NB4 (cell line): ENCODE measurements at regions not wholly inside any gene's neighbourhood (a gene's known extent, or its start where the extent isn't known, plus 50 kb on each side); places are given as distances from the start of the nearest gene placed in this dataset.

ENCODE experiments used
- POLR2A ChIP-seq: IDR thresholded peaks from 2 replicates; pipeline ENCODE4 v1.6.1; 2011; ENCODE audit warnings: mild to moderate bottlenecking; ENCODE audit not compliant: insufficient read length; ENCODE audit errors: extremely low read depth
- TF ChIP-seq, protein P1 (sequence below): IDR thresholded peaks from one replicate; pipeline ENCODE4 v1.5.1; 2012; ENCODE audit warnings: low read depth, low read length

DNA sequence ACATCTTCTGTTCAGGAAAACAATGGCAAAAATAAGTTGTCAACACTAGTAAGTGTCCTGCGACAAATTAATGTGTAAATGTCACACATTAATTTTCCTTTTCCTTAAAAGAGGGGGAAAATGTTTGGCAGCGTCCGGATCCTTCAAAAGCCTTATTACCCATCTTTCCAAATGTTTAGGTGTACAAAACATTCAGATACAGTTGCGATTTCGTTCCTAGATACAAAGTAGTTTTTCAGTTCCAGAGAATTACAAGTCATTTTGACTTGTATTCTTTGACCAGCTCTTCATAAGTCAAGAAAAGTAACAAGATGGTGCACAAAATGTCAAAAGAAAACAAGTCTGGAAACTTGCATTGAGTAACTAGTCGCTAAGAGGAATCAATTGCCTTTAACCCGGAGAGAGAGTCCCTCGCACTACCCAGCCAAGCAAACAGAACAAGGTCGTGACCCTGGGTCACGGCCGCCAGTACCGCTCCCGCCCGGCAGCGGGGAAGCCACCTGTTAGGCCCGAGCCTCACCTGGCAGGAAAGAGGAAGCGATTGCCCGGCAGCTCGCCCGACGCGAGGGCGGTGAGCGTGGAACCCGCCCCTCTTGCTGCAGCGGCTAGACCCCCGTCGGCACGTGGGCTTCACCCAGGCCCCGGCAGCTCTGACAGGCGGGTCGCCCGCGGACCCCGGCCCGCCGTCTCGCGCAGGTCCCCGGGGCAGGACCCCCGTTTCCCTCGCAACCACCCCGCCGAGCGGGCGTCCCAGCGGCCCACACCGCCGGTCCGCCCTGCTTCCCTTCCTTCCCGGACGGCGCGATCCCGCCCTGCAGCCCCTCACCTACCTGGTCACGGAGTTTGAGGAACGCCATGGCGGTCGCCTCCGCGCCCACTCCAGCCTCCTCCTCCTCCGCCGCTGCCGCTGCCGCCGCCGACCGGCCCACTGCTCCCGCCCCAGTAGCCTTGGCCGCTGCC, 61.0 kb upstream of the ANKRD28 start:
- TF ChIP-seq, protein P1, sequence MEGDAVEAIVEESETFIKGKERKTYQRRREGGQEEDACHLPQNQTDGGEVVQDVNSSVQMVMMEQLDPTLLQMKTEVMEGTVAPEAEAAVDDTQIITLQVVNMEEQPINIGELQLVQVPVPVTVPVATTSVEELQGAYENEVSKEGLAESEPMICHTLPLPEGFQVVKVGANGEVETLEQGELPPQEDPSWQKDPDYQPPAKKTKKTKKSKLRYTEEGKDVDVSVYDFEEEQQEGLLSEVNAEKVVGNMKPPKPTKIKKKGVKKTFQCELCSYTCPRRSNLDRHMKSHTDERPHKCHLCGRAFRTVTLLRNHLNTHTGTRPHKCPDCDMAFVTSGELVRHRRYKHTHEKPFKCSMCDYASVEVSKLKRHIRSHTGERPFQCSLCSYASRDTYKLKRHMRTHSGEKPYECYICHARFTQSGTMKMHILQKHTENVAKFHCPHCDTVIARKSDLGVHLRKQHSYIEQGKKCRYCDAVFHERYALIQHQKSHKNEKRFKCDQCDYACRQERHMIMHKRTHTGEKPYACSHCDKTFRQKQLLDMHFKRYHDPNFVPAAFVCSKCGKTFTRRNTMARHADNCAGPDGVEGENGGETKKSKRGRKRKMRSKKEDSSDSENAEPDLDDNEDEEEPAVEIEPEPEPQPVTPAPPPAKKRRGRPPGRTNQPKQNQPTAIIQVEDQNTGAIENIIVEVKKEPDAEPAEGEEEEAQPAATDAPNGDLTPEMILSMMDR: no peak
- peak; percentile 9 for TF ChIP-seq POLR2A
